HG03432 (cell line): ENCODE measurements at regions not wholly inside any gene's neighbourhood (a gene's known extent, or its start where the extent isn't known, plus 50 kb on each side); places are given as distances from the start of the nearest gene placed in this dataset.

Experiments used
- ATAC-seq: cut with Tn5 transposase; IDR thresholded peaks from one replicate; pipeline ENCODE4 v1.9.1; 2021; ENCODE audit warnings: mild to moderate bottlenecking, moderate library complexity; ENCODE audit not compliant: unreplicated experiment

DNA sequence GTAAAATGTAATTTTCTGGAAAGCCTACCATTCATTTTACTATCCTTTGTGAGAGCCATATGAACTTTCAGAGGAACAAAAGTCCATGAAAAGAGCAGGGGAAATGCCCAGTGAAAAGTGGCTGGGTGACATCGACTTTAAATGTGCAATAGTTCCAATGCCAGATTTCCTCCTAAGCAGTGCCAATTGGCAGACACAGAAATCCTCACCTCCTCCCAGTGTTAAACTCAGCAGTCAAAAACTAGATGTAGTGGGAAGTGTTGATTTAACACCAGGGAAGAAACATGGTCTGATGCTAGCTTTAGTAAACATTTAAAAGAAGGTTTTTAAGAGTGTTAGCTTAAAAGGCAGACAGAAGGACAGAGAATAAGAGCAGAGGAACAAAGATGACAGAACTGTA is 2055.2 kb downstream of the MAT2B start:
- no peak for ATAC-seq

GRCh38 chr5:165565911-165566310 is 2060.5 kb downstream of the MAT2B start:
- ATAC-seq: no peak

DNA sequence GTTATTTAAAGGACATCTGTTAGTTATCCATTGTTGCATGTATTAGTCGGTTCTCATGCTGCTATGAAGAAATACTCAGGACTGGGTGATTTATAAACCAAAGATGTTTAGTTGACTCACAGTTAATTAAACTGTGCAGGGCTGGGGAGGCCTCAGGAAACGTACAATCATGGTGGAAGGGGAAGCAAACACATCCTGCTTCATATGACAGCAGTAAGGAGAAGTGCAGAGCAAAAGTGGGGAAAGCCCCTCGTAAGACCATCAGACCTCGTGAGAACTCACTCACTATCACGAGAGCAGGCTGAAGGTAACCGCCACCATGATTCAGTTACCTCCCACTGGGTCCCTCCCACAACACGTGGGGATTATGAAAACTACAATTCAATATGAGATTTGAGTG is 2064.1 kb downstream of the MAT2B start:
- no peak for ATAC-seq

DNA sequence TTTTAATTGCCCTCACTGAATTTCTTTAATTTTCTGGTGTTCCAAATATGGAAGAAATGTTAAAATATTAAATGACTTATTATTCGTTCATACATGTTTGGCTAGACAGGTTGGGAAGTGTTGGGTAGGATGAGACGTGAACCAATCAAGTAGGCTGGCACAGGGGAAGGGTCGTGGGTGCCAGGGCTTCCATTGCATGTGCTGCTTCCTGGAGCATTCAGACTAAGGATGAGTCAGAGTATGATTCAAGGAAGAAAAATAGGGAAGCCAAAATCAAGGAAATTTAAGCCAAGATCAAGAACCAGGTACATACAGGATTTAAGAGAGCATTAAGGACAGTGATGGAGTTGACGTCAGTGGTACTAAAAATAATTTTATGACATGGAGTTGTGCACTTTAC is 2068.0 kb downstream of the MAT2B start:
- no peak for ATAC-seq

DNA sequence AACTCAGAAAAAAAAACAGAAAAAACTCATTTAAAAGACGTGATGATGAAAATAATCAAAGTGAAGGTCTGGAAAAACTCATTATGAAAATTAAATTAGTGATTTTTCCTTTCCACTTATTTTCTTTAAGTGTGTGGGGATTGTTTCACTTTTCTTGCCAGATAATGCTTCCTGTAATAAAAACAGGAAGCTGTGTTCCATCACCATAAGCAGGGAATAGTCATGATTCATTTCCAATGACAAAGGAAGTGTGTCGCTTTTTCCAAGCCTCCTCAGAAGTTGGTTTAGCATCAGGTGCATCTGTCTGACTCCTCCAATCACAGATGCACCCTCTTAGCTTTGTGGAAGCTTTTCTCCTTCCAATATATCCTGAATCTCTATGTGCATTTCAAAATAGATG is 2068.7 kb downstream of the MAT2B start:
- ATAC-seq: no peak

- peak; percentile 91 for ATAC-seq
Measured at GRCh38 chr5:165576678-165577275, 2071.4 kb downstream of the MAT2B start.

DNA sequence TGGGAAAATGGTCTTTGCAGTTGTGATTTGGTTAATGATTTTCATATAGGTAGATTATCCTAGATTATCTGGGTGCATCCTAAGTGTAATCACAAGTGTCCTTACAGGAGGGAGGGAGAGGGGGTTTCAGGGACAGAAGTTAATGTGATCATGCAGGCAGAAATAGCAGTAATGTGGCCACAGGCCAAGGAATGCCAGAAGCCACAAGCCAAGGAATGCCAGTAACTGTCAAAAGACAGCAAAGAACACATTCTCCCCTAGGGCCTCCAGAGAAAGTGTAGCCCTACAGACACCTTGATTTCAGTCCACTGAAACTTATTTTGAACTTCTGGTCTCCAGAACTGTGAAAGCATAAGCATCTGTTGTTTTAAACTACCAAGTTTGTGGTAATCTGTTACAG is 2074.5 kb downstream of the MAT2B start:
- ATAC-seq: no peak

DNA sequence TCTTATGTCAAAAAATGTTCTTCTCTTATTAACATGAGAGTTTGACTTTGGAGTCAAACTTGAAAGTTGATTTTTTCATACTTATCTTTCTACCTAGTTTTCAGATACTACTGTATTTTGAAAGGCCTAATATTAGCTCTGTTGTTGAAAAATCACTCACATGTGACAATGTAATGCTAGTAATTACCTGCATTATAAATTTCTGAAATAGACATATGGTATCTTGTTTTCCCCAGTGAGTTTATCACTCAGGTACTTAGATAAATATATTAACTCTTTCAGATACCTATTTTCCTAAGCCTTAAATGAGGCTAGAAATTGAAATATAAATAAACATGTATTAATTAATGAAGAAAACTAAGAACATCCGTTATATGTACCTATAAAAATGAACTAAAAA is 2089.3 kb downstream of the MAT2B start:
- ATAC-seq: no peak

DNA sequence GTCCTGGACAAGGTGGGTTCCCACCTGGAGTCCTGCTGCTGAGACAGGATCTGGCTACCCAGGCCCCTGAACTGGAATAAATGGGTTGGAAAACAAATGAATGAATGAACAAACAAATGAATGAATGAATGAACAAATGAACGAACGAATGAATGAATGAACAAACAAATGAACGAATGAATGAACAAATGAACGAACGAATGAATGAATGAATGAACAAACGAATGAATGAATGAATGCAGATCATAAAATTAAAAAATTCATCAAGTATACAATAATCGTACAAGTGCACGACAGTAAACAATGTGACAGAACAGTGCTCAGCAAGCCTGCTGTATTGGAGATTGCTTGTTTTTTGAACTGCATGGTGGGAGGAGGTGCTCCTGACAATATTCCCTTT is 2097.1 kb downstream of the MAT2B start:
- no peak for ATAC-seq

GRCh38 chr5:165607026-165607425 is 2101.6 kb downstream of the MAT2B start:
- no peak for ATAC-seq

DNA sequence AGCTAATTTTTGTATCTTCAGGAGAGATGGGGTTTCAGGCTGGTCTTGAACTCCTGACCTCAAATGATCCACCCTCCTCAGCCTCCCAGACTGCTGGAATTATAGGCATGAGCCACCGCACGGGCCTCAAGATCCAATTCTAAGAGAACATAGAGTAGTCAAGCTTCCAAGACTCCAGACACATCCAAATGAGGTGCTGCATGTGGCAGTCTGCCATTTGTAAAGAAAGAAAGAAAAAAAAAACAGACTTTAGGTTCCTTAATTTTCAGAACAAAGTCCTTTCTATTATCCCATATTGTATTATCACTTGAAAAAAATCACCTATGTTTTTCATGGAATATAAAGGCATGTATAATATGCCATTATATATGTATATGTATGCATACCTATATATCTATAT is 2104.5 kb downstream of the MAT2B start:
- no peak for ATAC-seq

- no peak for ATAC-seq
Measured at GRCh38 chr5:165616490-165617405, 2111.3 kb downstream of the MAT2B start.

GRCh38 chr5:165617491-165617890 is 2112.1 kb downstream of the MAT2B start:
- no peak for ATAC-seq

- ATAC-seq: no peak
Measured at GRCh38 chr5:165620394-165620793, 2115.0 kb downstream of the MAT2B start.

GRCh38 chr5:165622864-165623536 is 2117.6 kb downstream of the MAT2B start:
- ATAC-seq: peak; percentile 50

- no peak for ATAC-seq
Measured at GRCh38 chr5:165624166-165624946, 2118.9 kb downstream of the MAT2B start.

DNA sequence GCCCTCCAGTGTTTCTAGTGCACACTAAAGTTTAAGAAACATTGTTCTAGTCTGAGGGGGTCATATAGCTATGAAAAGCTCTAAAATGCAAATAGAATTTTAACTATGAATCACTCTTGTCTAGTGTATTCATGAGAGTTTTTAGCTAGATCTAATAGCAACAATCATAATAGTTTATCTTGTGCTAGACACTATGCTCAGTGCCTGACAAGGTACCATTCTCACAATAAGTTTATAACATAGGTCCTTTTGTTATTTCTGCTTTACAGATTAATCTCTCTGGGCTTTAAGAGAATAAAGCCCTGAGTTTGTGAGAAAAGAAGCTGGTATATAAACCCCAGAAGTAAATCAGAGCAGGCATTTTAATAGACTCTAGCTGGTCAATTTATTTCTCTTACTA is 2120.7 kb downstream of the MAT2B start:
- ATAC-seq: no peak

DNA sequence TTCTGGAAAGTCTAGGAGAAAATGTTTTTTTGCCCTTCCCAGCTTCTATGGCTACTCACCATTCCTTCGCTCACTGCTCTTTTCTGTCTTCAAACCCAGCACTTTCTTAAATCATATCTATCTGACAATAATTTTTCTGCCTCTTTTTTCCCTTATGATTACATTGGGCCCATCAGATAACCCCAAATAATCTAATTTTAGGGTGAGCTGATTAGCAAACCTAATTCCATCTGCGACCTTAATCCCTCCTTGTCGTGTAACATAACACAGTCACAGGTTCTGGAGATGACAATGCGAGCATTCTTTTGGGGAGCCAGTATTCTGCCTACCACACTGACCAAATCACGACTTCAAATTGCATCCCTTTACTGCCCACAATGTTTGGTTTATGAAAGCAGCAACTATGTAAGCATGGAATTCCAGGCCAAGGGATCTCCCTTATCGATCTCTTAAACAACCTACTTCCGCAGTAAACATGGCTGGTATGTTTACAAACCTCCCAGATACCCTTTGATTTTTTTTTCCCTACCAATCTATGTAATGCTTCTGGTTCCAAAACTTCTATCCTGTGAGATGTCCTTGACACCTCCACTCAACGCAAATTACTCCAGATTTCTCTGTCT is 2122.2 kb downstream of the MAT2B start:
- ATAC-seq: no peak

DNA sequence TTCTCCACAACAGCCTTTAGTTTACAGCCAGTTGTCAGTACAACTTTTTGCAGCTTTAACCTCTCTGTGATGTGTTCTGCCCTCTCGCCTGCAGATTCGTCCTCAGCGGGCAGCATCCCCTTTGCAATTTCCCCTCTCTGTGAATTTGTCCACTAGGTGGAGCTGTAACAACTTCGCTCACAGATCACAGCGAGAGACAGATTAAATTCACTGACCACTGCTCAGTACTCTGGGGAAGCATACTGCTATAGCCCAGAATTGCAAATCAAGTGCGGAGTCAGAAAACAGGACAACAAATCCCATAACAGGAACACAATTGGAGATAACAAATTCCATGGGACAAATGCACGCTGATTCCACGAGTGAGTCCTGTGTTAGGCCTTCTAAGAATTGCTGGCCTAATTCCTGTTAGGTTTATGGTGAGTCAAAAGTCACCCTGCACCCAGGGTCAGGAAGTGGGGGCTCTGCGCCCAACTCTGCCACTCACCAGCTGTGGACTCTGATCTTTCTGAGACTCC is 2124.9 kb downstream of the MAT2B start:
- peak; percentile 90 for ATAC-seq

DNA sequence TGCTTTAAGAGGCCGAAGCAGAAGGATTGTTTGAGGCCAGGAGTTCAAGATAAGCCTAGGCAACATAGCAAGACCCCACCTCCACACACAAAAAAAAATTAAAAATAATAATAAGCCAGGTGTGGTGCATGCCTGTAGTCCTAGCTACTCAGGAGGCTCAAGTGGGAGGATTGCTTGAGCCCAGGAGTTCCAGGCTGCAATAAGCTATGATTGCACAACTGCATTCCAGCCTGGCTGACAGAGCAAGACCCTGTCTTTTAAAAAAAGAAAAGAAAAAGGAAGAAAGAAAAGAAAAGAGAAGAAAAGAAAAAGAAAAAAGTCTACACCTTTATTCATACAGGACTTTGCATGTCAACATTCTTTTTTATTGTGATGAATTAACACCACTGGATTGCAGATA is 2125.8 kb downstream of the MAT2B start:
- no peak for ATAC-seq
